HepG2 (cell line): ENCODE measurements at regions not wholly inside any gene's neighbourhood (a gene's known extent, or its start where the extent isn't known, plus 50 kb on each side); places are given as distances from the start of the nearest gene placed in this dataset.

Source experiments
- ATAC-seq: fragments of 200-7000 bp; cut with Tn5 transposase; 3 replicates; pipeline ENCODE4 v1.9.1; 2020; ENCODE audit warnings: mild to moderate bottlenecking, moderate library complexity
- BruUV-seq: library from RNA; stranded (reverse); fragments of 400-500 nt; replicated peaks from 2 replicates; lab custom pipeline; 2021; lab: Mats Ljungman, UMichigan
- CTCF ChIA-PET: fragments of 300-600 bp; formaldehyde crosslinking; extraction: SDS; loops from one replicate; lab custom pipeline; 2021; ENCODE audit warnings: low total read pairs, inconsistent platforms, low intra/inter-chr PET ratio; lab: Yijun Ruan, JAX
- POLR2A ChIA-PET: fragments of 350-600 bp; sonication (Branson Sonifier 250); formaldehyde crosslinking; loops from one replicate; lab custom pipeline; 2020; ENCODE audit warnings: antibody characterized with exemption, inconsistent platforms; lab: Yijun Ruan, JAX
- DNase-seq: peaks from one replicate; pipeline ENCODE4 v3.0.0-alpha.2; 2015; ENCODE audit warnings: low spot score
- FAIRE-seq: peaks from 3 replicates; lab custom pipeline; 2011; peaks lifted over from hg19 to GRCh38; lab: Jason Lieb, UNC
- H2AFZ ChIP-seq: one replicate; pipeline ENCODE4 v1.6.1; 2011; ENCODE audit warnings: low read length, inconsistent platforms
- H3K27ac ChIP-seq: fragments of 300-600 bp; 3 replicates; pipeline ENCODE4 v1.8.0; 2011; ENCODE audit warnings: mixed run types, mild to moderate bottlenecking, mixed read lengths, low read length, inconsistent platforms; ENCODE audit not compliant: insufficient read depth; ENCODE audit errors: extremely low read length
- H3K27me3 ChIP-seq, 2 experiments: fragments of 200-600 bp in 1 of 2; 2 replicates in 1 of 2; 3 replicates in 1 of 2; pipeline versions ENCODE4 v1.6.0 to v1.8.0; 2011; ENCODE audit warnings: low read length in 2 of 2, mild to moderate bottlenecking in 2 of 2, moderate library complexity in 2 of 2, inconsistent platforms in 1 of 2; ENCODE audit not compliant: insufficient read depth in 2 of 2, control insufficient read depth in 1 of 2
- H3K36me3 ChIP-seq, 2 experiments: fragments of 200-600 bp in 1 of 2; replicated peaks in 1 of 2; 2 replicates in 1 of 2; 3 replicates in 1 of 2; pipeline versions ENCODE4 v1.5.1 to v1.8.0; 2011; ENCODE audit warnings: low read length in 2 of 2, inconsistent platforms in 1 of 2; ENCODE audit not compliant: insufficient read depth in 2 of 2, control insufficient read depth in 1 of 2
- H3K4me1 ChIP-seq: 2 replicates; pipeline ENCODE4 v1.5.1; 2012; ENCODE audit warnings: low read length, inconsistent platforms; ENCODE audit not compliant: insufficient read depth
- H3K4me2 ChIP-seq: 2 replicates; pipeline ENCODE4 v1.6.0; 2011; ENCODE audit warnings: low read depth, low read length, inconsistent platforms
- H3K4me3 ChIP-seq, 3 experiments: fragments of 200-600 bp in 1 of 3; sonication (generic), shearing (Covaris generic) in 1 of 3; replicated peaks in 1 of 3; 2 replicates each; pipeline ENCODE4 v1.5.1; 2011 to 2016; ENCODE audit warnings: low read length in 3 of 3, inconsistent platforms in 2 of 3, low read depth in 2 of 3, mild to moderate bottlenecking in 2 of 3, control low read depth in 1 of 3, mixed read lengths in 1 of 3; ENCODE audit not compliant: insufficient read depth in 1 of 3
- H3K79me2 ChIP-seq: one replicate; pipeline ENCODE4 v1.6.1; 2011; ENCODE audit warnings: low read length, inconsistent platforms; ENCODE audit not compliant: insufficient read depth
- H3K9ac ChIP-seq: 2 replicates; pipeline ENCODE4 v1.6.0; 2011; ENCODE audit warnings: mild to moderate bottlenecking, low read depth, low read length, inconsistent platforms; ENCODE audit not compliant: insufficient read depth
- H3K9me3 ChIP-seq: 2 replicates; pipeline ENCODE4 v1.5.1; 2012; ENCODE audit warnings: mild to moderate bottlenecking, low read length
- H4K20me1 ChIP-seq: 2 replicates; pipeline ENCODE4 v1.6.0; 2011; ENCODE audit warnings: inconsistent platforms, mild to moderate bottlenecking, low read length, moderate library complexity; ENCODE audit not compliant: insufficient read depth
- ATM ChIP-seq: fragments of 450-650 bp; IDR thresholded peaks from 2 replicates; pipeline ENCODE4 v1.7.1; 2017; ENCODE audit warnings: mild to moderate bottlenecking, borderline replicate concordance
- CREB1 ChIP-seq, 2 experiments: fragments of 450-650 bp in 1 of 2; IDR thresholded peaks; 2 replicates each; pipeline ENCODE4 v1.6.1; 2016 to 2017; ENCODE audit warnings: control low read depth in 1 of 2, mild to moderate bottlenecking in 1 of 2, missing compliant biosample characterization in 1 of 2, missing genetic modification characterization in 1 of 2
- DMTF1 ChIP-seq: sonication (generic); formaldehyde crosslinking; IDR thresholded peaks from 2 replicates; pipeline ENCODE4 v1.4.0; 2020; ENCODE audit warnings: mild to moderate bottlenecking, missing genetic modification reagents
- ETV6 ChIP-seq: sonication (generic); formaldehyde crosslinking; conservative IDR thresholded peaks from 2 replicates; pipeline ENCODE4 v1.4.0; 2020; ENCODE audit warnings: missing genetic modification reagents
- FOXC1 ChIP-seq: sonication (generic); formaldehyde crosslinking; IDR thresholded peaks from 2 replicates; pipeline ENCODE4 v1.8.0; 2022; ENCODE audit warnings: mild to moderate bottlenecking, missing genetic modification reagents, borderline replicate concordance
- HCFC1 ChIP-seq: fragments of 150-350 bp; IDR thresholded peaks from 2 replicates; pipeline ENCODE4 v1.6.1; 2014; ENCODE audit warnings: low read depth, low read length
- HMGA1 ChIP-seq: sonication (generic); formaldehyde crosslinking; conservative IDR thresholded peaks from 2 replicates; pipeline ENCODE4 v1.4.0; 2020; ENCODE audit warnings: missing genetic modification reagents
- MYC ChIP-seq: sonication (generic); formaldehyde crosslinking; IDR thresholded peaks from 2 replicates; pipeline ENCODE4 v1.9.0; 2021; ENCODE audit warnings: missing genetic modification reagents, borderline replicate concordance
- NRL ChIP-seq: sonication (generic); formaldehyde crosslinking; IDR thresholded peaks from 2 replicates; pipeline ENCODE4 v1.5.0; 2020; ENCODE audit warnings: missing genetic modification reagents, mild to moderate bottlenecking, moderate library complexity, borderline replicate concordance
- SNAPC5 ChIP-seq: sonication (generic); formaldehyde crosslinking; IDR thresholded peaks from 2 replicates; pipeline ENCODE4 v1.8.1; 2023; ENCODE audit warnings: mild to moderate bottlenecking, missing genetic modification reagents, borderline replicate concordance
- TMF1 ChIP-seq: sonication (generic); formaldehyde crosslinking; IDR thresholded peaks from 2 replicates; pipeline ENCODE4 v1.8.1; 2022; ENCODE audit warnings: low read depth, missing genetic modification reagents
- ZNF709 ChIP-seq: sonication (generic); formaldehyde crosslinking; IDR thresholded peaks from 2 replicates; pipeline ENCODE4 v1.5.0; 2020; ENCODE audit warnings: mild to moderate bottlenecking, missing genetic modification reagents
- WGBS: methylation state at CpG from one replicate; pipeline ENCODE4 v1.1.6; 2017; ENCODE audit warnings: low lambda C conversion rate; 5-methylcytosine and 5-hydroxymethylcytosine counted together
- in situ Hi-C: cut with HindIII; loops from 2 replicates; pipeline ENCODE4 v1.10.0; 2017; ENCODE audit warnings: low pct_unique_long_range_greater_than_20kb; ENCODE audit not compliant: extremely low pct_ligation_motif_present
- intact Hi-C: fragments of 100-400 bp; cut with micrococcal nuclease; formaldehyde crosslinking; loops from one replicate; pipeline ENCODE4 v1.10.0; 2022; ENCODE audit not compliant: unreplicated experiment
- TF ChIP-seq, protein P1 (sequence below): sonication (generic); formaldehyde crosslinking; IDR thresholded peaks from 2 replicates; pipeline ENCODE4 v1.4.0; 2020; ENCODE audit warnings: low read depth, mild to moderate bottlenecking, missing genetic modification reagents

GRCh38 chr10:117694190-117694589 is 151.6 kb downstream of the EMX2 start:
- CTCF ChIA-PET: no interaction called here
- no TSS peak for BruUV-seq
- in situ Hi-C loops (no loop called here), intact Hi-C loops (no loop called here)
- Histone ChIP-seq H3K4me2 (no peak overlapping the region), H3K79me2 (no peaks in the 10 kb centered on the region), H3K27me3 (peaks cover 0 to 12% of the 10 kb centered on the region in 2 experiments; a peak in 1 of 5 replicates), H3K36me3 (no peaks in the 10 kb centered on the region), H3K9ac (no peak overlapping the region), H2AFZ (no peak overlapping the region), H3K27ac (no peak overlapping the region), H3K4me3 (no peak overlapping the region), H3K4me1 (no peaks in the 10 kb centered on the region)
- ATAC-seq (no peak), DNase-seq (no peak), FAIRE-seq (no peak)
- POLR2A ChIA-PET: no interaction called here
- TF ChIP-seq CREB1 (IDR thresholded peaks at IDR 0.05) (peak; percentile 49; the same call in 1 of the 2 replicates), CREB1 (CRISPR knock-in tag; IDR thresholded peaks at IDR 0.05) (no peak), NRL (CRISPR knock-in tag) (no peak)
- TF ChIP-seq, all 625 proteins: peak for 1
- Histone ChIP-seq H3K9me3 (no peaks in the 10 kb centered on the region), H4K20me1 (no peaks in the 10 kb centered on the region)
- 41% methylated on average over 6 of the region's 6 CpGs for WGBS

DNA sequence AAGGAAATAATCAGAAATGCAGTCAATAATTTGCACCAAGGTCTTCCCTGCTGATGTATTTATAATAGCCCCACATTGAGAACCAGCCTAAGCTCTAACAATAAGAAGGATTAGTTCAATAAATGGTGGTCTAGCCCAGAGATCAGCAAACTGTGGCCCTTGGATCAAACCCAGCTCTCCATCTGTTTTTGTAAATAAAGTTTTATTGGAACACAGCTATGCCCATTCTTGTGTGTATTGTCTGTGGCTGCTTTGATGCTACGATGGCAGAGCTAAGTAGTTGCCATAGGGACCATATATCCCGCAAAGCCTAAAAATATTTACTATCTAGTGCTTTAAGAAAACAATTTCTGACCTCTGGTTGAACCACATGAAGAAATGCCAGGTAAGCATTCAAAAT is 154.9 kb downstream of the EMX2 start:
- TF ChIP-seq MYC (CRISPR knock-in tag): no peak
- no peak for TF ChIP-seq HCFC1
- TF ChIP-seq FOXC1 (CRISPR knock-in tag): no peak
- no peak for TF ChIP-seq ETV6 (CRISPR knock-in tag)
- TF ChIP-seq DMTF1 (CRISPR knock-in tag): no peak
- TF ChIP-seq HMGA1 (CRISPR knock-in tag): no peak
- TF ChIP-seq ATM: no peak
- TF ChIP-seq ZNF709: no peak
- TF ChIP-seq, protein P1, sequence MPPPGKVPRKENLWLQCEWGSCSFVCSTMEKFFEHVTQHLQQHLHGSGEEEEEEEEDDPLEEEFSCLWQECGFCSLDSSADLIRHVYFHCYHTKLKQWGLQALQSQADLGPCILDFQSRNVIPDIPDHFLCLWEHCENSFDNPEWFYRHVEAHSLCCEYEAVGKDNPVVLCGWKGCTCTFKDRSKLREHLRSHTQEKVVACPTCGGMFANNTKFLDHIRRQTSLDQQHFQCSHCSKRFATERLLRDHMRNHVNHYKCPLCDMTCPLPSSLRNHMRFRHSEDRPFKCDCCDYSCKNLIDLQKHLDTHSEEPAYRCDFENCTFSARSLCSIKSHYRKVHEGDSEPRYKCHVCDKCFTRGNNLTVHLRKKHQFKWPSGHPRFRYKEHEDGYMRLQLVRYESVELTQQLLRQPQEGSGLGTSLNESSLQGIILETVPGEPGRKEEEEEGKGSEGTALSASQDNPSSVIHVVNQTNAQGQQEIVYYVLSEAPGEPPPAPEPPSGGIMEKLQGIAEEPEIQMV (CRISPR knock-in tag): no peak
- no peak for TF ChIP-seq TMF1
- no peak for TF ChIP-seq SNAPC5
- POLR2A ChIA-PET: no interaction called here
- no peak for FAIRE-seq

More for the DNA sequence above, 154.9 kb downstream of the EMX2 start:
- ATAC-seq (no peak), DNase-seq (no peak)
- Histone ChIP-seq H3K4me3 (no peak overlapping the region), H3K9me3 (no peaks in the 10 kb centered on the region), H2AFZ (no peak overlapping the region), H3K79me2 (no peaks in the 10 kb centered on the region), H3K4me2 (no peak overlapping the region), H3K36me3 (no peaks in the 10 kb centered on the region), H4K20me1 (no peaks in the 10 kb centered on the region), H3K27ac (no peak overlapping the region), H3K27me3 (peaks cover 0 to 6% of the 10 kb centered on the region in 2 experiments; a peak in 1 of 5 replicates), H3K9ac (no peak overlapping the region), H3K4me1 (no peaks in the 10 kb centered on the region)
- CTCF ChIA-PET: no interaction called here
- in situ Hi-C loops (no loop called here), intact Hi-C loops (no loop called here)
- 2% methylated on average over 2 of the region's 2 CpGs for WGBS
- no TSS peak for BruUV-seq
